GM12892 (cell line): ENCODE measurements at regions not wholly inside any gene's neighbourhood (a gene's known extent, or its start where the extent isn't known, plus 50 kb on each side); places are given as distances from the start of the nearest gene placed in this dataset.

ENCODE experiments used
- POLR2A ChIP-seq: IDR thresholded peaks from 2 replicates; pipeline ENCODE4 v1.6.1; 2011; ENCODE audit warnings: low read depth, low read length, control low read depth
- POLR2AphosphoS5 ChIP-seq: IDR thresholded peaks from 2 replicates; pipeline ENCODE4 v1.6.1; 2011; ENCODE audit warnings: low read depth, low read length, control low read depth

DNA sequence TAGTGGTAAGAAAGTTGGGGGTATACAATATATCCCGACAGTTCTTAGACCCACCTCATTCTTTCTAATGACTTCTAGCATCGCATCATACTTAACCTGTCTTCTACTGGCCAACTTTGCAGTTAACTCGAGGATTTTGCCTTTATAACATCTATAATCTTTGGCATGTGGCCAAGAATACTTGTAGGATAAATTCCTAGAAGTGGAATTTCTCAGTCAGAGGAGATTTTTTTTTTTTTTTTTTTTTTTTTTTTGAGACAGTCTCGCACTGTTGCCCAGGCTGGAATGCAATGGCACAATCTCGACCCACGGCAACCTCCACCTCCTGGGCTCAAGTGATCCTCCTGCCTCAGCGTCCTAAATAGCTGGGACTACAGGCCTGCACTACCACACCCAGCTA, 253.5 kb downstream of the MRTFB start:
- TF ChIP-seq POLR2A: no peak
- no peak for TF ChIP-seq POLR2AphosphoS5
